Skeletal muscle tissue (tissue), 3 donors: ENCODE measurements at regions not wholly inside any gene's neighbourhood (a gene's known extent, or its start where the extent isn't known, plus 50 kb on each side); places are given as distances from the start of the nearest gene placed in this dataset.

Source experiments
- H3K27ac ChIP-seq: one replicate; pipeline ENCODE4 v1.7.0; 2013; ENCODE audit warnings: mild to moderate bottlenecking, low read depth, low read length, inconsistent platforms
- H3K27me3 ChIP-seq, 3 donors: one replicate each; pipeline ENCODE4 v1.7.0; 2013; ENCODE audit warnings: low read length in 3 of 3; ENCODE audit not compliant: control insufficient read depth in 3 of 3, insufficient read depth in 3 of 3
- H3K36me3 ChIP-seq, 3 donors: one replicate each; pipeline ENCODE4 v1.7.0; 2013; ENCODE audit warnings: low read length in 3 of 3; ENCODE audit not compliant: control insufficient read depth in 3 of 3, insufficient read depth in 3 of 3
- H3K4me1 ChIP-seq, 3 donors: one replicate each; pipeline ENCODE4 v1.7.0; 2013; ENCODE audit warnings: low read length in 3 of 3, mild to moderate bottlenecking in 3 of 3; ENCODE audit not compliant: control insufficient read depth in 3 of 3, insufficient read depth in 3 of 3
- H3K4me3 ChIP-seq, 3 donors: one replicate each; pipeline ENCODE4 v1.7.0; 2013; ENCODE audit warnings: low read length in 3 of 3
- H3K9ac ChIP-seq, 3 donors: one replicate each; pipeline ENCODE4 v1.7.0; 2013; ENCODE audit warnings: low read length in 3 of 3, mild to moderate bottlenecking in 3 of 3, moderate library complexity in 2 of 3, low read depth in 1 of 3
- H3K9me3 ChIP-seq, 3 donors: one replicate each; pipeline ENCODE4 v1.7.0; 2013; ENCODE audit warnings: low read length in 3 of 3; ENCODE audit not compliant: control insufficient read depth in 3 of 3
- donor health status: Osteomylitis.

DNA sequence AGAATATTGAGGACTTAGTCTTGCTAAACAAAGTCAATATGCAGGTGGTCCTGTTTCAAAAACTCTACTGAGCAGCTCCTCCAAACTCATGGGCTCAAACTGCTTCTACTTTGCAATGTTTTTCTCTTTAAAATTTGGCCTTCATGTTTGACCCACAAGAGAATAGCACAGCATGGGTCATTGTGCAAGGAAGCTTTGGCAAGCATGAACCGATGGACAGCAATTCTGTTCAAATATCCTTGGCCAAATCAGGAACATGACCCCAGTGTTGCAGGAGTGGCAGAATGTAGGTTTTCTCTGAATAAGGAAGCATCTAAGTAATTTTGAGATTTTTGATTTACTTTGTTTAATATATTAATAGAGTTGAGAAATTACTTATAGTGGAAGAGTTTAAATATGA lies 477.9 kb downstream of the KCNJ3 start:
- Histone ChIP-seq H3K4me1 (no peaks in the 10 kb centered on the region), H3K4me3 (no peak overlapping the region), H3K9ac (no peak overlapping the region)

DNA sequence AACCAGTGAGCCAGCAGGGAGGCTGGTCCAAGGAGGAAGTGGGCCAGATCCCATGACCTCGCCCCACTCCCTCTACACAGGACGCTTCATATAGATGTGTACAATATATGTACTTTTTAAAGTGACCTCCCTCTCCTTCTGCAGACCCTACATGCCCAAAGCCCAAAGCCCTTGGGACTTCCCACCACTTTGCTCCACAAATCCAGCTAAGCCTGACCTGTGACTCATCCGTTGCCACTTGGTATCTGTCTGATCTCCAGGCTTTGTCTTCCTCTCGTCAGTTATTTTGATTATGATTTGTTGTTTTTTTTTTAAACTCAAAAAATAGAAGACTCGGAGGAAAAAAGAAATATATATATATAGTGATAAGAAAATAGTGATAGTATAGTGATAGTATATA lies 470.8 kb downstream of the KCNJ3 start:
- no peaks in the 10 kb centered on the region for H3K4me1 ChIP-seq
- H3K27me3 ChIP-seq, result no peaks in the 10 kb centered on the region
- no peaks in the 10 kb centered on the region for H3K36me3 ChIP-seq
- H3K27ac ChIP-seq, result no peak overlapping the region
- H3K4me3 ChIP-seq, result no peak overlapping the region
- H3K9ac ChIP-seq, result no peak overlapping the region
- no peaks in the 10 kb centered on the region for H3K9me3 ChIP-seq

More for the DNA sequence above, 477.9 kb downstream of the KCNJ3 start:
- Histone ChIP-seq H3K36me3 (no peaks in the 10 kb centered on the region), H3K27ac (no peak overlapping the region), H3K27me3 (no peaks in the 10 kb centered on the region), H3K9me3 (no peaks in the 10 kb centered on the region)

- no peaks in the 10 kb centered on the region for H3K4me1 ChIP-seq
- H3K27me3 ChIP-seq, result no peaks in the 10 kb centered on the region
- H3K27ac ChIP-seq, result no peak overlapping the region
- no peaks in the 10 kb centered on the region for H3K36me3 ChIP-seq
- no peak overlapping the region for H3K4me3 ChIP-seq
- H3K9me3 ChIP-seq, result no peaks in the 10 kb centered on the region
- H3K9ac ChIP-seq, result no peak overlapping the region
Observed at GRCh38 chr2:155162494-155162893, 464.0 kb downstream of the KCNJ3 start.

DNA sequence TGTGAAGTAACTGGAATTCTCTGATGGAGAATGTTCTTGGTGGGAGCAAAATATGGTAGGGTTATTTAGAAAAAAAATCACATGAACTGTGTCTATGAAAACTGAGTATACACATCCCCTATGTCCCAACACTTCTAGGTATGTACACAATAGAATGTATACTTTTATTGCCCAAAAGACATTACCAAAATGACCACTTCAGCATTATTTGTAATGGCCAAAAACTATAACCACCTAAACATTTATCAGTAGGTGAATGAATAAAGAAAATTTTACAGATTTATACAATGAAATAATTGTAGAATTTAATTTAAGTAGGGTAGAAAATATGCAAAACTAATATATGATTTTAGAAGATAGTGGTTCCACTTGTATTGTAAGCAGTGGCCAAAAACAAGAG lies 462.8 kb downstream of the KCNJ3 start:
- no peak overlapping the region for H3K27ac ChIP-seq
- H3K27me3 ChIP-seq, result no peaks in the 10 kb centered on the region
- H3K36me3 ChIP-seq, result no peaks in the 10 kb centered on the region
- no peaks in the 10 kb centered on the region for H3K9me3 ChIP-seq
- no peaks in the 10 kb centered on the region for H3K4me1 ChIP-seq
- no peak overlapping the region for H3K4me3 ChIP-seq
- H3K9ac ChIP-seq, result no peak overlapping the region

GRCh38 chr2:155157711-155158110 lies 459.2 kb downstream of the KCNJ3 start:
- Histone ChIP-seq H3K9me3 (no peaks in the 10 kb centered on the region), H3K9ac (no peak overlapping the region)

DNA sequence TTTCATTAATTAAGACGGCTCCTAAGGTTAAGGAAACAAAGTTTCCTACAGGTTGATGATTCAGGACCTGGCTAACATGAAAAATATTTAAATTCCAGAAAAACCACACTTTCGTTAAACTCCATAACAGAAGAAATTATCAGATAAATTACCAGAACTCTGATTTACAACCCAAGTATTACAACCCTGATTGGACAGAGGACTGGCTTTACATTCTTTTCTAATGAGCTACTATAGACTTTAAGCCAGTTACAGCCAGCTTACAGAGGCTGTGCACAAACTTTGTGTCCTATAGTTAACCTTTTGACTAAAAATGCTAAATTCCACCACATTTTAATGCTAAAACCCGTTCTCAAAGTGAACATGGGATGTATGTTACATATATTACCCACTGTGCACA lies 458.6 kb downstream of the KCNJ3 start:
- no peaks in the 10 kb centered on the region for H3K27me3 ChIP-seq
- H3K9ac ChIP-seq, result no peak overlapping the region
- H3K4me3 ChIP-seq, result no peak overlapping the region
- H3K27ac ChIP-seq, result no peak overlapping the region
- H3K36me3 ChIP-seq, result no peaks in the 10 kb centered on the region
- H3K9me3 ChIP-seq, result no peaks in the 10 kb centered on the region
- H3K4me1 ChIP-seq, result no peaks in the 10 kb centered on the region

More at GRCh38 chr2:155157711-155158110, 459.2 kb downstream of the KCNJ3 start:
- H3K36me3 ChIP-seq, result no peaks in the 10 kb centered on the region
- no peak overlapping the region for H3K4me3 ChIP-seq
- H3K27me3 ChIP-seq, result no peaks in the 10 kb centered on the region
- H3K27ac ChIP-seq, result no peak overlapping the region
- no peaks in the 10 kb centered on the region for H3K4me1 ChIP-seq

DNA sequence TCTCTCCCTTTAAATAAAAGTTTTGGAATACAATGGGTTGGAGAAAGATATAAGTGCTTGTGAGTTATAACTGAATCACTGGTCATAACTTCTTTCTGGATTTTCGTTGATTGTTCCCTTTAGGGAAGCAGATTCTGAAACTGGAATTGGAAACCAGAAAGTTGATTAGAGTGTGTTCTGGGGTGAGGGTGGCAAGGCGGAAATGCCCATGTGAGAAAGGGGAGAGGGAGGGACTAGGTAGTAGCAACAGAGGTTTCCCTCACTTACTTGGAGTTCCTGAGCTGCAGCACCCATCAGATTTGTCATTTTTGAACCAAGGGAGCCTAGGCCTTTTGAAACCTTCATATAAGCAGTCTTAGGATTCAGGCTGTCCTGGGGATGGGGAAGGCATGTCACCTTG lies 453.4 kb downstream of the KCNJ3 start:
- no peak overlapping the region for H3K4me3 ChIP-seq

DNA sequence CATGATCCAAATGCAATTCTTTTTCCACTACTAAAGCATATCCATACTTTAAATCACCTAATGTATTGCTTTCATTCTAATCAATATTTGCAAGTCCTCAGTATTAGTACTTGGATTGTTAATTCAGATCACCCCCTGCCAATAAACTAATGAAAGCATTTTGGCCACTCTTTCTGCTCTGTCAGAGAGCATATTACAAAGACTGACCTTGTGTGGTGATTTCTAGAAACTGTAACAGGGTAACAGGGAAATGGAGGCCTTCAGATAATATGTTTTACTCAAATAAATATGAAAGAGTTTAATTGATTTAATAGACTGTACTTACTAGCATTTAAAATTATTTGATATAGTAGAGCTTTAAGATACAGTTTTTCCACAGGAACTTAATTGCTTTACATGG lies 453.0 kb downstream of the KCNJ3 start:
- Histone ChIP-seq H3K9ac (no peak overlapping the region), H3K27ac (no peak overlapping the region), H3K4me1 (no peaks in the 10 kb centered on the region), H3K27me3 (no peaks in the 10 kb centered on the region), H3K4me3 (no peak overlapping the region), H3K36me3 (no peaks in the 10 kb centered on the region), H3K9me3 (no peaks in the 10 kb centered on the region)

More for the DNA sequence above, 453.4 kb downstream of the KCNJ3 start:
- no peaks in the 10 kb centered on the region for H3K36me3 ChIP-seq
- H3K9me3 ChIP-seq, result no peaks in the 10 kb centered on the region
- H3K9ac ChIP-seq, result no peak overlapping the region
- no peaks in the 10 kb centered on the region for H3K27me3 ChIP-seq
- no peak overlapping the region for H3K27ac ChIP-seq
- H3K4me1 ChIP-seq, result no peaks in the 10 kb centered on the region

- Histone ChIP-seq H3K4me1 (no peaks in the 10 kb centered on the region), H3K27me3 (no peaks in the 10 kb centered on the region), H3K27ac (no peak overlapping the region), H3K36me3 (no peaks in the 10 kb centered on the region), H3K4me3 (no peak overlapping the region), H3K9me3 (no peaks in the 10 kb centered on the region), H3K9ac (no peak overlapping the region)
Observed at GRCh38 chr2:155145758-155146229, 447.3 kb downstream of the KCNJ3 start.

- Histone ChIP-seq H3K36me3 (no peaks in the 10 kb centered on the region), H3K9me3 (no peaks in the 10 kb centered on the region), H3K4me3 (no peak overlapping the region), H3K9ac (no peak overlapping the region), H3K4me1 (no peaks in the 10 kb centered on the region), H3K27me3 (no peaks in the 10 kb centered on the region), H3K27ac (no peak overlapping the region)
Observed at GRCh38 chr2:155141418-155141817, 442.9 kb downstream of the KCNJ3 start.
